Endodermal cell (in vitro differentiated cells): ENCODE measurements at regions not wholly inside any gene's neighbourhood (a gene's known extent, or its start where the extent isn't known, plus 50 kb on each side); places are given as distances from the start of the nearest gene placed in this dataset.

Experiments
- DNase-seq: peaks from one replicate; pipeline ENCODE4 v3.0.0-alpha.2; 2017
- H3K27ac ChIP-seq: 2 replicates; pipeline ENCODE4 v1.5.1; 2013; ENCODE audit warnings: mild to moderate bottlenecking, low read depth, low read length, moderate library complexity
- H3K27me3 ChIP-seq: 2 replicates; pipeline ENCODE4 v1.6.1; 2013; ENCODE audit warnings: mild to moderate bottlenecking, low read length, moderate library complexity; ENCODE audit not compliant: insufficient read depth, control insufficient read depth, poor library complexity, severe bottlenecking
- H3K36me3 ChIP-seq: 2 replicates; pipeline ENCODE4 v1.7.0; 2013; ENCODE audit warnings: mild to moderate bottlenecking, low read length, moderate library complexity; ENCODE audit not compliant: control insufficient read depth, insufficient read depth
- H3K4me1 ChIP-seq: one replicate; pipeline ENCODE4 v1.7.0; 2013; ENCODE audit warnings: low read length; ENCODE audit not compliant: control insufficient read depth, insufficient read depth
- H3K4me3 ChIP-seq: 2 replicates; pipeline ENCODE4 v1.5.1; 2013; ENCODE audit warnings: mild to moderate bottlenecking, low read length, moderate library complexity
- H3K9ac ChIP-seq: 2 replicates; pipeline ENCODE4 v1.6.1; 2013; ENCODE audit warnings: mild to moderate bottlenecking, low read length, moderate library complexity; ENCODE audit not compliant: poor library complexity, severe bottlenecking; ENCODE audit errors: extremely low read depth
- H3K9me3 ChIP-seq: 2 replicates; pipeline ENCODE4 v1.6.1; 2013; ENCODE audit warnings: mild to moderate bottlenecking, low read length, moderate library complexity; ENCODE audit not compliant: control insufficient read depth
- H3K27ac Mint-ChIP-seq: 2 replicates; pipeline ENCODE4 v1.8.0; 2020; ENCODE audit warnings: mixed read lengths
- H3K27me3 Mint-ChIP-seq: 2 replicates; pipeline ENCODE4 v1.8.0; 2021; ENCODE audit warnings: mild to moderate bottlenecking, mixed read lengths; ENCODE audit not compliant: insufficient read depth
- H3K36me3 Mint-ChIP-seq: 2 replicates; pipeline ENCODE4 v1.8.0; 2020; ENCODE audit warnings: low read depth, mixed read lengths
- H3K4me1 Mint-ChIP-seq: 2 replicates; pipeline ENCODE4 v1.8.0; 2020; ENCODE audit warnings: mixed read lengths
- H3K4me3 Mint-ChIP-seq: 2 replicates; pipeline ENCODE4 v1.8.0; 2020; ENCODE audit warnings: mild to moderate bottlenecking, moderate library complexity, mixed read lengths
- H3K9me3 Mint-ChIP-seq: 2 replicates; pipeline ENCODE4 v1.8.0; 2020; ENCODE audit warnings: mild to moderate bottlenecking, mixed read lengths
- WGBS, 2 experiments: methylation state at CpG; one replicate each; pipeline versions ENCODE4 v1.1.5 to v1.1.7; 2013; ENCODE audit warnings: missing lambda C conversion rate in 2 of 2, mixed read lengths in 1 of 2; ENCODE audit not compliant: insufficient coverage in 1 of 2, insufficient read length in 1 of 2; 5-methylcytosine and 5-hydroxymethylcytosine counted together
- TF ChIP-seq, protein P1 (sequence below): fragments of 200-600 bp; sonication (generic); conservative IDR thresholded peaks from 2 replicates; pipeline ENCODE4 v1.5.0; 2021; ENCODE audit warnings: antibody characterized with exemption, mild to moderate bottlenecking

- Histone ChIP-seq H3K9ac (no peak overlapping the region), H3K4me3 (no peak overlapping the region), H3K36me3 (no peaks in the 10 kb centered on the region), H3K27ac (no peak overlapping the region), H3K4me1 (peaks cover 5% of the 10 kb centered on the region), H3K27me3 (no peaks in the 10 kb centered on the region), H3K9me3 (no peaks in the 10 kb centered on the region)
- Mint-ChIP-seq H3K36me3 (no peaks in the 10 kb centered on the region), H3K27me3 (peaks cover 8% of the 10 kb centered on the region), H3K4me1 (peaks cover 24% of the 10 kb centered on the region), H3K27ac (no peak overlapping the region), H3K9me3 (peaks cover 4% of the 10 kb centered on the region), H3K4me3 (no peak overlapping the region)
- WGBS, 2 experiments = 93 to 96% methylated on average over 6 to 9 of the region's 9 CpGs
- DNase-seq = no peak
- TF ChIP-seq, protein P1, sequence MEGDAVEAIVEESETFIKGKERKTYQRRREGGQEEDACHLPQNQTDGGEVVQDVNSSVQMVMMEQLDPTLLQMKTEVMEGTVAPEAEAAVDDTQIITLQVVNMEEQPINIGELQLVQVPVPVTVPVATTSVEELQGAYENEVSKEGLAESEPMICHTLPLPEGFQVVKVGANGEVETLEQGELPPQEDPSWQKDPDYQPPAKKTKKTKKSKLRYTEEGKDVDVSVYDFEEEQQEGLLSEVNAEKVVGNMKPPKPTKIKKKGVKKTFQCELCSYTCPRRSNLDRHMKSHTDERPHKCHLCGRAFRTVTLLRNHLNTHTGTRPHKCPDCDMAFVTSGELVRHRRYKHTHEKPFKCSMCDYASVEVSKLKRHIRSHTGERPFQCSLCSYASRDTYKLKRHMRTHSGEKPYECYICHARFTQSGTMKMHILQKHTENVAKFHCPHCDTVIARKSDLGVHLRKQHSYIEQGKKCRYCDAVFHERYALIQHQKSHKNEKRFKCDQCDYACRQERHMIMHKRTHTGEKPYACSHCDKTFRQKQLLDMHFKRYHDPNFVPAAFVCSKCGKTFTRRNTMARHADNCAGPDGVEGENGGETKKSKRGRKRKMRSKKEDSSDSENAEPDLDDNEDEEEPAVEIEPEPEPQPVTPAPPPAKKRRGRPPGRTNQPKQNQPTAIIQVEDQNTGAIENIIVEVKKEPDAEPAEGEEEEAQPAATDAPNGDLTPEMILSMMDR = no peak
Observed at GRCh38 chr16:79409978-79410377, 190.6 kb downstream of the MAF start.

DNA sequence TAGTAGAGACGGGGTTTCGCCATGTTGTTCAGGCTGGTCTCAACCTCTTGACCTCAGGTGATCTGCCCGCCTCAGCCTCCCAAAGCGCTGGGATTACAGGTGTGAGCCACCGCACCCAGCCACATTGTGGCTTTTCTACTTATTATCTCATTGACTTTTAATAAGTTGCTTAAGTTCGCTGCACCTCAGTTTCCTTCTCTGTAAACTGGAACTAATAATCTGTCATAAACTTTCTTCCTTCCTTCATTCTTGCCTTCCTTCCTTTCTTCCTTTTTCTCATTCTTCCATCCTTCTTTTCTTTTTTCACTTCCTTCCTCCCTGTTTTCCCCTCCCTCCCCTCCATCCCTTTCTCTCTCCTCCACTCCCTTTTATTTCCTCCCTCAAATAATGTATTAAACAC lies 192.2 kb downstream of the MAF start:
- H3K9me3 ChIP-seq = no peaks in the 10 kb centered on the region
- no peak overlapping the region for H3K4me3 ChIP-seq
- Mint-ChIP-seq H3K27me3 (peaks cover 6% of the 10 kb centered on the region), H3K36me3 (no peaks in the 10 kb centered on the region), H3K9me3 (peaks cover 4% of the 10 kb centered on the region), H3K4me1 (peaks cover 24% of the 10 kb centered on the region), H3K27ac (no peak overlapping the region), H3K4me3 (no peak overlapping the region)
- H3K9ac ChIP-seq = no peak overlapping the region
- no peaks in the 10 kb centered on the region for H3K27me3 ChIP-seq
- TF ChIP-seq, protein P1 = no peak
- peaks cover 5% of the 10 kb centered on the region for H3K4me1 ChIP-seq
- no peak for DNase-seq
- no peak overlapping the region for H3K27ac ChIP-seq
- WGBS, 2 experiments = 96 to 98% methylated on average over 6 of the region's 6 CpGs
- no peaks in the 10 kb centered on the region for H3K36me3 ChIP-seq

GRCh38 chr16:79407461-79408135 lies 192.9 kb downstream of the MAF start:
- Mint-ChIP-seq H3K4me1 (peaks cover 20% of the 10 kb centered on the region), H3K27me3 (peaks cover 6% of the 10 kb centered on the region), H3K36me3 (no peaks in the 10 kb centered on the region), H3K4me3 (no peak overlapping the region), H3K9me3 (peaks cover 4% of the 10 kb centered on the region), H3K27ac (no peak overlapping the region)
- no peak overlapping the region for H3K9ac ChIP-seq
- peaks cover 5% of the 10 kb centered on the region for H3K4me1 ChIP-seq
- no peak for DNase-seq
- no peaks in the 10 kb centered on the region for H3K9me3 ChIP-seq
- TF ChIP-seq, protein P1 = no peak
- no peak overlapping the region for H3K4me3 ChIP-seq
- no peaks in the 10 kb centered on the region for H3K27me3 ChIP-seq
- WGBS, 2 experiments = 59 to 76% methylated on average over 8 to 13 of the region's 15 CpGs
- H3K36me3 ChIP-seq = no peaks in the 10 kb centered on the region
- no peak overlapping the region for H3K27ac ChIP-seq
